ENCODE measurements at regions not wholly inside any gene's neighbourhood (a gene's known extent, or its start where the extent isn't known, plus 50 kb on each side); places are given as distances from the start of the nearest gene placed in this dataset.

DNA sequence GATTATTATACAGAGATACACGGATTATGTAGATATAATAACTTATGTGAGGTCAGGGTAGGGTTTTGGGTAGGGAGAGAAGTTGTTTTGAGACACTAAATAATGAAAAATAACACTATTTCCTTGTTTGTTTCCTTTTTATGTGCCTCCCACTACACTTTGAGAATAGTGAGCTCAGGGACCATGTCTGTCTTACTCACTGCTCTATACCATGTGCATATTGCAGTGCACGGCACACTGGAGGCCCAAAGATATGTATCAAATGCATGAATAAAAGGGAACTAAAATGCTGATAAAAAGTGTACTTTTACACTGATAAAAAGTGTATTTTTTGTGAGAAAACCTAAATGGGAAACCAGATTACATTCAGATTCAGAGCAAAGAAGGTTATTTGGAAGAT lies 151.4 kb upstream of the NABP1 start:
- intact Hi-C loops (cut with DNase I, micrococcal nuclease): loop anchor here in 1 of 2 donors (10.0 kb wide), 1 partner anchor 472 kb away; no protein-coding TSS in a partner anchor
- Histone ChIP-seq H3K4me1 (ENCODE audit: low read depth) (no peaks in the 10 kb centered on the region), H3K4me3 (no peak overlapping the region), H3K36me3 (ENCODE audit: low read depth) (no peaks in the 10 kb centered on the region), H3K9me3 (no peaks in the 10 kb centered on the region)
- ATAC-seq (no peak), DNase-seq (no peak)
- TF ChIP-seq, protein P1, sequence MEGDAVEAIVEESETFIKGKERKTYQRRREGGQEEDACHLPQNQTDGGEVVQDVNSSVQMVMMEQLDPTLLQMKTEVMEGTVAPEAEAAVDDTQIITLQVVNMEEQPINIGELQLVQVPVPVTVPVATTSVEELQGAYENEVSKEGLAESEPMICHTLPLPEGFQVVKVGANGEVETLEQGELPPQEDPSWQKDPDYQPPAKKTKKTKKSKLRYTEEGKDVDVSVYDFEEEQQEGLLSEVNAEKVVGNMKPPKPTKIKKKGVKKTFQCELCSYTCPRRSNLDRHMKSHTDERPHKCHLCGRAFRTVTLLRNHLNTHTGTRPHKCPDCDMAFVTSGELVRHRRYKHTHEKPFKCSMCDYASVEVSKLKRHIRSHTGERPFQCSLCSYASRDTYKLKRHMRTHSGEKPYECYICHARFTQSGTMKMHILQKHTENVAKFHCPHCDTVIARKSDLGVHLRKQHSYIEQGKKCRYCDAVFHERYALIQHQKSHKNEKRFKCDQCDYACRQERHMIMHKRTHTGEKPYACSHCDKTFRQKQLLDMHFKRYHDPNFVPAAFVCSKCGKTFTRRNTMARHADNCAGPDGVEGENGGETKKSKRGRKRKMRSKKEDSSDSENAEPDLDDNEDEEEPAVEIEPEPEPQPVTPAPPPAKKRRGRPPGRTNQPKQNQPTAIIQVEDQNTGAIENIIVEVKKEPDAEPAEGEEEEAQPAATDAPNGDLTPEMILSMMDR (IDR thresholded peaks at IDR 0.05): no peak

GRCh38 chr2:191526953-191527556 lies 150.9 kb upstream of the NABP1 start:
- TF ChIP-seq, protein P1 (IDR thresholded peaks at IDR 0.05): no peak
- no peak for DNase-seq
- Histone ChIP-seq H3K4me1 (ENCODE audit: low read depth) (no peaks in the 10 kb centered on the region), H3K36me3 (ENCODE audit: low read depth) (no peaks in the 10 kb centered on the region), H3K9me3 (no peaks in the 10 kb centered on the region), H3K4me3 (no peak overlapping the region)
- intact Hi-C loops (cut with DNase I, micrococcal nuclease): loop anchor here in 1 of 2 donors (10.0 kb wide), 1 partner anchor 472 kb away; no protein-coding TSS in a partner anchor
- ATAC-seq: no peak

DNA sequence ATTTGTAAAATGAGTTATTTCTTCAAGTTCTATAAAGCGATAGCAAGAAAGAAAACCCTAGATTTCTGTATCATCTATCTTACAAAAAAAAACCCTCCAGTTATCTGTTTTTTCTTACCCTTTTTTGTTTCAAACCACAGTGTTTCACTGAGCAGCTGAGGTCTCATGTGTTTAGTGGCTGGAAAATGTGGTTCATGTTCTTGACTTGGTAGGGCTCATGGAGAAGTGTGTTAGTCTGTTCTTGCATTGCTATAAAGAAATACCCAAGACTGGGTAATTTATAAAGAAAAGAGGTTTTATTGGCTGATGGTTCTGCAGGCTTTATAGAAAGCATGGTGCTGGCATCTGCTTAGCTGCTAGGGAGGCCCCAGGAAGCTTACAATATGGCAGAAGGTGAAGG lies 147.3 kb upstream of the NABP1 start:
- H3K9me3 ChIP-seq: no peaks in the 10 kb centered on the region
- no peak overlapping the region for H3K4me3 ChIP-seq
- ATAC-seq (no peak), DNase-seq (no peak)
- intact Hi-C loops (cut with DNase I, micrococcal nuclease): no loop called here
- H3K4me1 ChIP-seq (ENCODE audit: low read depth): no peaks in the 10 kb centered on the region
- TF ChIP-seq, protein P1 (IDR thresholded peaks at IDR 0.05): no peak
- H3K36me3 ChIP-seq (ENCODE audit: low read depth): no peaks in the 10 kb centered on the region

- DNase-seq (no peak), ATAC-seq (no peak)
- no peaks in the 10 kb centered on the region for H3K36me3 ChIP-seq (ENCODE audit: low read depth)
- TF ChIP-seq, protein P1 (IDR thresholded peaks at IDR 0.05): no peak
- H3K4me1 ChIP-seq (ENCODE audit: low read depth): no peaks in the 10 kb centered on the region
- no peak overlapping the region for H3K4me3 ChIP-seq
- intact Hi-C loops (cut with DNase I, micrococcal nuclease): no loop called here
- no peaks in the 10 kb centered on the region for H3K9me3 ChIP-seq
These were observed 144.2 kb upstream of the NABP1 start for GRCh38 chr2:191533693-191534180.

- TF ChIP-seq, protein P1 (IDR thresholded peaks at IDR 0.05): no peak
- ATAC-seq (no peak), DNase-seq (no peak)
- Histone ChIP-seq H3K9me3 (no peaks in the 10 kb centered on the region), H3K4me1 (ENCODE audit: low read depth) (no peaks in the 10 kb centered on the region), H3K36me3 (ENCODE audit: low read depth) (no peaks in the 10 kb centered on the region), H3K4me3 (no peak overlapping the region)
- intact Hi-C loops (cut with DNase I, micrococcal nuclease): no loop called here
These were observed 140.0 kb upstream of the NABP1 start for GRCh38 chr2:191537921-191538320.

Data from mucosa of descending colon (tissue), 3 donors.